GM12891 (cell line): ENCODE measurements at regions not wholly inside any gene's neighbourhood (a gene's known extent, or its start where the extent isn't known, plus 50 kb on each side); places are given as distances from the start of the nearest gene placed in this dataset.
"Not testable (repeated sequence)": the region's sequence is repeated elsewhere in the genome, so short reads cannot be mapped to it uniquely, and the experiment has no call there.

Source experiments
- DNase-seq: peaks from one replicate; pipeline ENCODE4 v3.0.0; 2011; ENCODE audit warnings: low spot score; ENCODE audit not compliant: insufficient read length
- FAIRE-seq: peaks from 2 replicates; lab custom pipeline; 2011; peaks lifted over from hg19 to GRCh38; lab: Jason Lieb, UNC
- PAX5 ChIP-seq: IDR thresholded peaks from 2 replicates; pipeline ENCODE4 v1.6.1; 2011; ENCODE audit warnings: low read length, moderate library complexity, mild to moderate bottlenecking; ENCODE audit not compliant: insufficient read depth, severe bottlenecking
- POLR2A ChIP-seq: IDR thresholded peaks from 2 replicates; pipeline ENCODE4 v1.6.1; 2011; ENCODE audit warnings: low read depth, low read length, control low read depth
- POLR2AphosphoS5 ChIP-seq: IDR thresholded peaks from 2 replicates; pipeline ENCODE4 v1.6.1; 2011; ENCODE audit warnings: low read depth, low read length, control low read depth
- POU2F2 ChIP-seq: IDR thresholded peaks from 2 replicates; pipeline ENCODE4 v1.6.1; 2011; ENCODE audit warnings: low read depth, mild to moderate bottlenecking, control low read depth, low read length, moderate library complexity
- SPI1 ChIP-seq: IDR thresholded peaks from 2 replicates; pipeline ENCODE4 v1.6.1; 2011; ENCODE audit warnings: low read depth, low read length, control low read depth
- TAF1 ChIP-seq: IDR thresholded peaks from 2 replicates; pipeline ENCODE4 v1.6.1; 2011; ENCODE audit warnings: low read depth, low read length, control low read depth

GRCh38 chr3:78495301-78495700 is 1272.5 kb downstream of the ROBO1 start:
- FAIRE-seq: no peak
- TF ChIP-seq PAX5 (no peak), POU2F2 (no peak), POLR2A (no peak), SPI1 (no peak), POLR2AphosphoS5 (no peak), TAF1 (no peak)
- no peak for DNase-seq

GRCh38 chr3:78496501-78496900 is 1271.3 kb downstream of the ROBO1 start:
- TF ChIP-seq TAF1 (no peak), POLR2AphosphoS5 (no peak), POU2F2 (no peak), POLR2A (no peak), PAX5 (no peak), SPI1 (no peak)
- FAIRE-seq: no peak

DNA sequence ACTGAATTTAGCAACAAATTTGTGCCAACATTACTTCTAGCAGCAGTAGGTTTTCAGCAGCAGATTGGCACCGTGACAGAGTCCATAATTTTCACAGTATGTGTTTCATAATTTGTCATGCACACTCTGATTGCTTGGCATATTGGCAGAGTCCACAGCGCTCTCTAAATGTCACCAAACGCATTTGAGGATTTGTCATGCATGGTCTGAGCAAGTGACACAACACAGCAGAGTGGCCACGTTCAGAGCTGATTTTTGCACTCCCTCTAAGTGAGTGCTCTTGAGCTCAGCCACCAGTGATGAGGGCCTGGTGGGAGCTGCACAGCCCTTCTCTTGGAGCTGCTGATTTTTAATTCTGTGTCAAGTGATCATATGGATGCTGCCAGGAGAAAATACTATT is 1270.8 kb downstream of the ROBO1 start:
- TF ChIP-seq POU2F2 (no peak), SPI1 (no peak), POLR2A (no peak), POLR2AphosphoS5 (no peak), TAF1 (no peak), PAX5 (no peak)
- no peak for DNase-seq
- no peak for FAIRE-seq

More at GRCh38 chr3:78496501-78496900, 1271.3 kb downstream of the ROBO1 start:
- DNase-seq: no peak

DNA sequence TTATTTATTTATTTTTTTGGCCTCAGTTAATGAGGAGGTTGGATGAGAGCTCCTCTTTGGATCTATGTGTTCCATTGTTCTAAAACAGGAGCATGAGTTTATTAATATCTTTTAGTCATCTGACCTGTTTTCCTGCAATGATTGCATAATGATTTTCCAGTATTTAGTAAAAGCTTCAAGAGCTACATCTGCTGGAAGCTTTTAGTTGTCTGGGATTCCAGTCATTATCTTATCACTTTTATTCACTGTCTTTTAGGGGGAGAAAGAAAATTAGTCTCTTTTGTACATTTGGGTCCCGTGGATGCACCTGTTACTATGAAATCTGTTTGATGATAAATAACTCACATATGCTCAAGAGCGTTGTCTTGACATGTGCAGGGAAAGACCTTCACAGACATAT is 1270.0 kb downstream of the ROBO1 start:
- FAIRE-seq (no peak), DNase-seq (no peak)
- TF ChIP-seq POU2F2 (no peak), POLR2AphosphoS5 (no peak), TAF1 (no peak), POLR2A (no peak), PAX5 (no peak), SPI1 (no peak)

GRCh38 chr3:78506061-78506460 is 1261.7 kb downstream of the ROBO1 start:
- DNase-seq (no peak), FAIRE-seq (no peak)

GRCh38 chr3:78506581-78507195 is 1261.1 kb downstream of the ROBO1 start:
- FAIRE-seq (no peak), DNase-seq (no peak)
- no peak for TF ChIP-seq PAX5
- TF ChIP-seq POU2F2: no peak
- TF ChIP-seq SPI1: no peak
- TF ChIP-seq POLR2A: no peak
- no peak for TF ChIP-seq TAF1
- TF ChIP-seq POLR2AphosphoS5: no peak

More at GRCh38 chr3:78506061-78506460, 1261.7 kb downstream of the ROBO1 start:
- no peak for TF ChIP-seq PAX5
- TF ChIP-seq POU2F2: no peak
- TF ChIP-seq TAF1: no peak
- TF ChIP-seq SPI1: no peak

DNA sequence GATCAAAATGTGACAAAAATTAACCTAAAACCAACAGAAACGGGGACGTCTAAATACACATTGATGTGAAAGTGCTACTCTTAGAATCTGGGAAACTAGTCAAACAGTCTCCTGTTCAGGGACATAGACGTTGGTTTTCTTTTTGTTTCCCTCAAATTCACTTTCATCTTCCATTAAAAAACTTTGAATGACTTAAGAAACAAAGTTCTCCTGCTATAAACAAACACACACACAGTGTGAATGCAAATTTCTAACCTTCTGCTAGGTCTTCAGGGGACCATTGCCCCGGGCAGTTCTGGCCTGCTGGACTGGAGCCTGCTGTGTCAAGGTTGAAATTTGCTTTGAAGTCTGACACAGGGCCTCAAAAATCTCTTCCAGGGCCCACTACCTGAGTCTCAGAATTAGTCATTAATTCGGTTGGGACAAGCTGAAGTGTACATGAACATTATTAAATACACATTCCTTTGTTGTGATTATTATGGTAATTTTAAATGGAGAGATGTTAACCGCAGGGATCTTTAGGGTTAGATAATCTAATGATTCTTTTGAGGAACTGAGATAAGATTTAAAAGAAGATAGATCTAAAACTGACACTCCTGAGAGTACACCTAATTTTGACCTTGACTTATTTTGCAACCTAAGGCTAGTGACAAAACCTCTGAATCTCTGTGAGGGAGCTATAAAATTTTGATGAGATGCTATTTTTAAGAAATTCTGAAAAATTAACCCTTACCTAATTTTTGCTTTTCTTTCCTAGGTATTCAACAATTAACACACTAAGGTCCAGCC is 1260.4 kb downstream of the ROBO1 start:
- TF ChIP-seq TAF1 (no peak), SPI1 (no peak; the same call in 1 of the 2 replicates), POLR2A (no peak), POLR2AphosphoS5 (no peak)
- DNase-seq (no peak), FAIRE-seq (no peak)

DNA sequence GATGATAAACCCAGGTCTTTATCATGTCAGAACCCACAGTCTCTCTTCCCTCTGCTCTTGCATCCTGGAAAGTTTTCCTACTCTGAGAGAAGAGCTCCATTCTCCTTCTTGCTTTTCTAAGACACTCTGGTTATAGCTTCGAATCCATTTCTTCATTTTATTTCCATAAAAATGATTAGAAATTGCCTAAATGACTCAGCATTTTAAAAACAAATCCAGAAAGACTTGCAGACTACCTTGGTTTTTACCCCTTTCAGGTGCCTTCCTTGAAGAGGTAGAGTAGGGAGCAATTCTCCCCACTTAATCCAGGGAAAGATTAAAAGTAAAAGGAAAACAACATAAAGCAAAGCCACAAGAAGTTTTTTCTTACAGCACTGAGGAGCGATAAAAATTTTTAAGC is 1256.0 kb downstream of the ROBO1 start:
- TF ChIP-seq POLR2AphosphoS5: no peak
- no peak for TF ChIP-seq POLR2A
- TF ChIP-seq POU2F2: no peak
- no peak for TF ChIP-seq SPI1
- no peak for TF ChIP-seq PAX5
- TF ChIP-seq TAF1: no peak
- DNase-seq (no peak), FAIRE-seq (no peak)

- not testable (repeated sequence) for FAIRE-seq, DNase-seq
These were observed 1255.0 kb downstream of the ROBO1 start for GRCh38 chr3:78512786-78513185.

DNA sequence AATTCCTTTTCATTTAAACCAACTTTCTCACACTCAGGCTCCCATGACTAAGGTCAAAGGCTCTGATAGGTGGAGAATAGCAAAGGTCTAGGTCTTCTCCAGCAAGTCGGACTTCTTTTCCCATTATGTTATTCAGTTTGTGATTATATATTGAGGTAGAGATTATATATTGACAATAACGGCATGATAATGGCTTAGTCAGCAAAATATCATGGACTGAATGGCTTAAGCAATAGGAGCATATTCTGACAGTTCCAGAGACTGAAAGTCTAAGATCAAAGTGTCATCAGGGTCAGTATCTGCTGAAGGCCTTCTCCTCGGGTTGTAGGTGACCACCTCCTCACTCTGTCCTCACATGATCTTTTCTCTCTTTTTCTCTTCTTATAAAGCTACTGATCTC is 1251.4 kb downstream of the ROBO1 start:
- no peak for TF ChIP-seq POLR2AphosphoS5
- no peak for TF ChIP-seq SPI1
- no peak for TF ChIP-seq TAF1
- TF ChIP-seq POLR2A: no peak
- no peak for TF ChIP-seq POU2F2
- no peak for TF ChIP-seq PAX5
- FAIRE-seq (no peak), DNase-seq (no peak)
